GM10248 (cell line): ENCODE measurements at regions not wholly inside any gene's neighbourhood (a gene's known extent, or its start where the extent isn't known, plus 50 kb on each side); places are given as distances from the start of the nearest gene placed in this dataset.

Experiments
- CTCF ChIA-PET: fragments of 300-600 bp; sonication (Branson Sonifier 250); formaldehyde crosslinking; extraction: SDS; loops from one replicate; lab custom pipeline; 2021; ENCODE audit warnings: antibody characterized with exemption; lab: Yijun Ruan, JAX
- POLR2A ChIA-PET: fragments of 350-650 bp; sonication (Branson Sonifier 250); formaldehyde crosslinking; extraction: SDS; loops from one replicate; lab custom pipeline; 2020; ENCODE audit warnings: antibody characterized with exemption; lab: Yijun Ruan, JAX
- DNase-seq: peaks from one replicate; pipeline ENCODE4 v3.0.0; 2012; ENCODE audit errors: extremely low spot score
- CTCF ChIP-seq: IDR thresholded peaks from 2 replicates; pipeline ENCODE4 v1.5.1; 2012; ENCODE audit warnings: mild to moderate bottlenecking, low read depth; ENCODE audit errors: extremely low read depth, missing control alignments, control extremely low read depth

GRCh38 chr13:111479412-111479811 lies 159.0 kb downstream of the TEX29 start:
- TF ChIP-seq CTCF = no peak
- ChIA-PET POLR2A (no interaction called here), CTCF (no interaction called here)
- DNase-seq = no peak

DNA sequence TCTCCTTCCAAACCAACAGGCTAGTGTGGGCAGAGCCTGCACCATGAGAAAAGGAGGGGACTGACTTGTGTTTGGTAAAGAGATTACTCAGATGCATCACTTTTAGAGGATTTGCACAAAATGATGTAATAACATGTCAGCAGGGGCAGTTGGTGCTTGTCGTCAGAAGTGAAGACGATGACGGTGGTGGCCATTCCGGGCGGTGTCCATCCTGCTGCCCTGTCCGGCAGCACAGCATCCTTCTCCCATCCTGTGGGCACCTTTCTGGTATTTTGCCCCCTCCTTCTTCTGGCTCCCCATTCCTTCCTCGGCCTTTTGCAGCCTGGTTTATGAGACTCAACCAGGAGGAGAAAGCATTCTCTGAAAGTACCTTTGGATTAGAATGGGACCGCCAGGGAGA lies 160.1 kb downstream of the TEX29 start:
- POLR2A ChIA-PET = no interaction called here
- CTCF ChIA-PET = no interaction called here
- DNase-seq = no peak
- no peak for TF ChIP-seq CTCF

DNA sequence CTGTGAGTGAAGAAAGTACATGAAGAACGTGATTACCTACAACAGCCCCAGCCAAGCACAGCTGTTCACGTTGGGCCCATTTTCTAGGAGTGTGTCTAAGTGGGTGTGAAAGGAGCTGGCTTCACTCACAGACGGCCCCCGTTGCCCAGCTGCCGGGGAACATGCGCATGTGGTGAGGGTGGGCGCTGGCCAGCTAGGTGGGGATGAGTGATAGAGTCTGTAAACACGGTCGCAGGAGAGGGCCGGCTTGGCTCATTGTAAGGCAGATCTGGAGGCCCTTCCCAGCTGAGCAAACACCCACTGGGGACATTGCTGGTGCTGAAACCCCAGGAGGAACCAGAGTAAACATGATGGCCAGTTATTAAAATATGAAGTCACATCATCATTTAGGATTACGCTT lies 160.5 kb downstream of the TEX29 start:
- CTCF ChIA-PET = no interaction called here
- TF ChIP-seq CTCF = no peak
- POLR2A ChIA-PET = no interaction called here
- DNase-seq = no peak

DNA sequence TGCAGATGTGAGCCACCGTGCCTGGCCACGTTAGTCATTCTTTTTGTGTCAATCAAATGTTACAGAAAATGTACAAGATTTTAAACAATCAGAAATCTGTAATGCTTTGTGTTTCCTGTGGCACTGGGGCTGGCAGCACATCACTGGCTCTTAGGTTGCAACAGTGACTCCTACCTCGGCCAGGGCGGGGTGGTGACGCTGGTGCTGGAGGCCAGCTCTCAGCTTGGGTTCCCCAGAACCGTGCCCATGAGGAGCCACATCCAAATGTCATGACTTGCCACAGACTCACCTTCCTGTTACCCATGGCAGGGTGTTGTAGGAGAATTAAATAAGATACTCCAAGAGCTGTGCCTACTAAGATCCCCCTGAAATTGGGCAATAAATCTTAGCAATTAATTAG lies 161.7 kb downstream of the TEX29 start:
- no peak for DNase-seq
- CTCF ChIA-PET = no interaction called here
- no peak for TF ChIP-seq CTCF
- POLR2A ChIA-PET = no interaction called here

DNA sequence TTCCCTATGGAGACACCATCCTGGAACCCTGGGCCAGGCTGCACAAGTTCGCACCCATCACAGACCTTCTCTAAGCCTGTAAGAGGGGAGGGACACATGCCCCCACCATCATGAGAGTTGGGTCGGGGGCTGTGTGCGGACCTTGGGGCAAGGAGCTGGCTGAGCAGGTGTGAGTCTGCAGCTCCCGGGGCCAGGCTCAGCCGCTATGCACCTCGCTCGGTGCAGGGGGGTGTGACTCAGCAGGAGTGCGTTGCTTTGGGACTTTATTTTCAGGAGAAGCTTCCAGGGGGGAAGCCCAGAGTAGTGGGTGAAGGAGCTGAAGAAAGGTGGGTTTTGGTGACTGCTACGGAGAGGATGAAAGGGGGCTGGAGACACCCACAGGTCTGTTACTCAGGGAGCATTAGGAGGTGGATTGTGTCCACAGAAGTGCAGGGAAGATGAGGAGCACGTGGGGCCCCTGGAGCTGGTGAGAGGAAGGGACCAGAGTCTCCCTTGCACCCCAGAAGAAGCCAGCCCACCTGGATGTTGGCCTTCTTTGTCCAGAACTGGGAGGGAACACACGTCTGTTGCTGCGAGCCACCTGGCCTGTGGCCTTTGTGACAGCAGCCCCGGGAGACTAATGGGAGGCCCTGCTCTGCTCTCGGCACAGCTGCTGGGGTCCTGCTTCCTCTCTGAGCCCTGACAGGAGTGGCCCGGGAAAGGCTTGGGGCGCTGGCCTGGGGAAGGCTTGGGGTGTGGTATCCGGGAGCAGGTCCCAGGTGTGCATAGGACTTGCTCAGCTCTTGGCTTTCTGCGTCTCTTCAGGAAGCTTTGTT lies 162.6 kb downstream of the TEX29 start:
- ChIA-PET POLR2A (no interaction called here), CTCF (no interaction called here)
- no peak for DNase-seq
- no peak for TF ChIP-seq CTCF

- ChIA-PET POLR2A (no interaction called here), CTCF (no interaction called here)
- no peak for TF ChIP-seq CTCF
- no peak for DNase-seq
These were observed 163.2 kb downstream of the TEX29 start for GRCh38 chr13:111483621-111483987.
